ENCODE measurements at regions not wholly inside any gene's neighbourhood (a gene's known extent, or its start where the extent isn't known, plus 50 kb on each side); places are given as distances from the start of the nearest gene placed in this dataset.

- TF ChIP-seq, protein P1, sequence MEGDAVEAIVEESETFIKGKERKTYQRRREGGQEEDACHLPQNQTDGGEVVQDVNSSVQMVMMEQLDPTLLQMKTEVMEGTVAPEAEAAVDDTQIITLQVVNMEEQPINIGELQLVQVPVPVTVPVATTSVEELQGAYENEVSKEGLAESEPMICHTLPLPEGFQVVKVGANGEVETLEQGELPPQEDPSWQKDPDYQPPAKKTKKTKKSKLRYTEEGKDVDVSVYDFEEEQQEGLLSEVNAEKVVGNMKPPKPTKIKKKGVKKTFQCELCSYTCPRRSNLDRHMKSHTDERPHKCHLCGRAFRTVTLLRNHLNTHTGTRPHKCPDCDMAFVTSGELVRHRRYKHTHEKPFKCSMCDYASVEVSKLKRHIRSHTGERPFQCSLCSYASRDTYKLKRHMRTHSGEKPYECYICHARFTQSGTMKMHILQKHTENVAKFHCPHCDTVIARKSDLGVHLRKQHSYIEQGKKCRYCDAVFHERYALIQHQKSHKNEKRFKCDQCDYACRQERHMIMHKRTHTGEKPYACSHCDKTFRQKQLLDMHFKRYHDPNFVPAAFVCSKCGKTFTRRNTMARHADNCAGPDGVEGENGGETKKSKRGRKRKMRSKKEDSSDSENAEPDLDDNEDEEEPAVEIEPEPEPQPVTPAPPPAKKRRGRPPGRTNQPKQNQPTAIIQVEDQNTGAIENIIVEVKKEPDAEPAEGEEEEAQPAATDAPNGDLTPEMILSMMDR (conservative IDR thresholded peaks at IDR 0.05 in 1 of 2, IDR thresholded peaks at IDR 0.05 in 1 of 2; ENCODE audit: low read depth in 1 of 2, low read length in 2 of 2) = no peak
- no peak for TF ChIP-seq EZH2 (IDR thresholded peaks at IDR 0.05; ENCODE audit: low read length, missing control alignments)
These were observed 121.0 kb downstream of the MTHFS start for GRCh38 chr15:79775821-79776220.
